HFFc6 (cell line): ENCODE measurements at regions not wholly inside any gene's neighbourhood (a gene's known extent, or its start where the extent isn't known, plus 50 kb on each side); places are given as distances from the start of the nearest gene placed in this dataset.

ENCODE experiments used
- DNase-seq: peaks from one replicate; pipeline ENCODE4 v3.0.0-alpha.2; 2018
- H3K27ac Mint-ChIP-seq: 2 replicates; pipeline ENCODE4 v1.8.0; 2020; ENCODE audit warnings: mild to moderate bottlenecking, mixed read lengths
- H3K27me3 Mint-ChIP-seq: 2 replicates; pipeline ENCODE4 v1.8.0; 2021; ENCODE audit warnings: mild to moderate bottlenecking, moderate library complexity, mixed read lengths; ENCODE audit not compliant: insufficient read depth
- H3K36me3 Mint-ChIP-seq: 2 replicates; pipeline ENCODE4 v1.8.0; 2021; ENCODE audit warnings: low read depth, mixed read lengths
- H3K4me1 Mint-ChIP-seq: 2 replicates; pipeline ENCODE4 v1.8.0; 2020; ENCODE audit warnings: low read depth, mixed read lengths
- H3K4me3 Mint-ChIP-seq: 2 replicates; pipeline ENCODE4 v1.8.0; 2020; ENCODE audit warnings: mild to moderate bottlenecking, moderate library complexity, mixed read lengths
- H3K9me3 Mint-ChIP-seq: 2 replicates; pipeline ENCODE4 v1.8.0; 2020; ENCODE audit warnings: mild to moderate bottlenecking, mixed read lengths
- CTCF ChIP-seq: fragments of 200-600 bp; sonication (generic); IDR thresholded peaks from 2 replicates; pipeline ENCODE4 v1.5.0; 2021; ENCODE audit warnings: antibody characterized with exemption, mild to moderate bottlenecking

GRCh38 chr21:28795251-28795650 lies 197.4 kb downstream of the LTN1 start:
- Mint-ChIP-seq H3K4me1 (peaks cover 34% of the 10 kb centered on the region), H3K9me3 (no peaks in the 10 kb centered on the region)
- no peak for TF ChIP-seq CTCF

GRCh38 chr21:28794371-28794851 lies 198.3 kb downstream of the LTN1 start:
- H3K27ac Mint-ChIP-seq = no peak overlapping the region
- H3K36me3 Mint-ChIP-seq = no peaks in the 10 kb centered on the region
- H3K9me3 Mint-ChIP-seq = no peaks in the 10 kb centered on the region
- H3K4me1 Mint-ChIP-seq = peaks cover 34% of the 10 kb centered on the region
- H3K27me3 Mint-ChIP-seq = no peaks in the 10 kb centered on the region; the same call in 1 of the 2 replicates
- no peak overlapping the region for H3K4me3 Mint-ChIP-seq
- no peak for DNase-seq
- no peak for TF ChIP-seq CTCF

More at GRCh38 chr21:28795251-28795650, 197.4 kb downstream of the LTN1 start:
- no peak for DNase-seq
- Mint-ChIP-seq H3K4me3 (no peak overlapping the region), H3K27ac (no peak overlapping the region; the same call in 1 of the 2 replicates), H3K27me3 (no peaks in the 10 kb centered on the region; the same call in 1 of the 2 replicates), H3K36me3 (no peaks in the 10 kb centered on the region)

- H3K36me3 Mint-ChIP-seq = no peaks in the 10 kb centered on the region
- H3K9me3 Mint-ChIP-seq = no peaks in the 10 kb centered on the region
- no peak overlapping the region for H3K4me3 Mint-ChIP-seq
- DNase-seq = peak; percentile 44
- peak; percentile 72 for TF ChIP-seq CTCF
- H3K27me3 Mint-ChIP-seq = no peaks in the 10 kb centered on the region; the same call in 1 of the 2 replicates
- H3K27ac Mint-ChIP-seq = no peak overlapping the region
- peaks cover 29% of the 10 kb centered on the region for H3K4me1 Mint-ChIP-seq
These were observed 199.6 kb downstream of the LTN1 start for GRCh38 chr21:28793043-28793442.

GRCh38 chr21:28791595-28792282 lies 200.9 kb downstream of the LTN1 start:
- DNase-seq = no peak
- no peaks in the 10 kb centered on the region for H3K27me3 Mint-ChIP-seq
- H3K36me3 Mint-ChIP-seq = no peaks in the 10 kb centered on the region
- H3K27ac Mint-ChIP-seq = no peak overlapping the region
- H3K9me3 Mint-ChIP-seq = no peaks in the 10 kb centered on the region
- H3K4me1 Mint-ChIP-seq = peaks cover 29% of the 10 kb centered on the region
- H3K4me3 Mint-ChIP-seq = no peak overlapping the region
- no peak for TF ChIP-seq CTCF

- H3K36me3 Mint-ChIP-seq = peaks cover 3% of the 10 kb centered on the region; the same call in 1 of the 2 replicates
- H3K27me3 Mint-ChIP-seq = no peaks in the 10 kb centered on the region
- peaks cover 8% of the 10 kb centered on the region for H3K9me3 Mint-ChIP-seq
- no peak for DNase-seq
- no peak overlapping the region for H3K4me3 Mint-ChIP-seq
- H3K27ac Mint-ChIP-seq = no peak overlapping the region
- TF ChIP-seq CTCF = no peak
- peaks cover 29% of the 10 kb centered on the region for H3K4me1 Mint-ChIP-seq
These were observed 202.3 kb downstream of the LTN1 start for GRCh38 chr21:28790335-28790734.
